ENCODE measurements at regions not wholly inside any gene's neighbourhood (a gene's known extent, or its start where the extent isn't known, plus 50 kb on each side); places are given as distances from the start of the nearest gene placed in this dataset.

GRCh38 chr13:88281841-88282240, 610.7 kb downstream of the SLITRK5 start:
- intact Hi-C loops (cut with micrococcal nuclease), result no loop called here
- peaks cover 0 to 3% of the 10 kb centered on the region in 2 experiments; a peak in 2 of 4 replicates for H3K9me3 ChIP-seq (ENCODE audit: control insufficient read depth in 1 of 2, insufficient read depth in 1 of 2, low read depth in 1 of 2, low read length in 2 of 2)
- H3K4me3 ChIP-seq (replicated peaks in 1 of 2; ENCODE audit: low read depth in 1 of 2, low read length in 2 of 2), result no peak overlapping the region
- no peaks in the 10 kb centered on the region for H3K4me1 ChIP-seq (ENCODE audit: control insufficient read depth in 1 of 2, insufficient read depth in 2 of 2, low read length in 2 of 2)
- H2AFZ ChIP-seq (ENCODE audit: low read depth, low read length, poor library complexity, severe bottlenecking), result no peak overlapping the region
- no peaks in the 10 kb centered on the region for H4K20me1 ChIP-seq (ENCODE audit: insufficient read depth)
- ChIA-PET RAD21 (ENCODE audit: low non-redundant PET in 1 of 2, low total read pairs in 2 of 2, uncharacterized antibody in 2 of 2, unreplicated experiment in 2 of 2) (no interaction called here), POLR2A (no interaction called here), CTCF (no interaction called here)
- no TSS peak for BruUV-seq (replicated peaks)
- H3K27ac ChIP-seq (ENCODE audit: low read depth, low read length), result no peak overlapping the region
- no peaks in the 10 kb centered on the region for H3K36me3 ChIP-seq (ENCODE audit: control insufficient read depth in 1 of 2, insufficient read depth in 2 of 2, low read length in 2 of 2)
- no peak for ATAC-seq
- no peaks in the 10 kb centered on the region for H3K9me2 ChIP-seq (ENCODE audit: insufficient read depth)
- no peaks in the 10 kb centered on the region for H3K79me2 ChIP-seq (ENCODE audit: insufficient read depth, low read length)
- H3K27me3 ChIP-seq (ENCODE audit: insufficient read depth, low read length), result no peaks in the 10 kb centered on the region
- no peak overlapping the region for H3K4me2 ChIP-seq (ENCODE audit: low read length)
- TF ChIP-seq SP1 (IDR thresholded peaks at IDR 0.05; ENCODE audit: low read depth), result no peak
- DNase-seq (ENCODE audit: low read depth, low spot score), result no peak
- no peak overlapping the region for H3K9ac ChIP-seq (ENCODE audit: low read length)

- Histone ChIP-seq H3K27me3 (ENCODE audit: insufficient read depth, low read length) (no peaks in the 10 kb centered on the region), H3K36me3 (ENCODE audit: control insufficient read depth in 1 of 2, insufficient read depth in 2 of 2, low read length in 2 of 2) (no peaks in the 10 kb centered on the region), H3K4me2 (ENCODE audit: low read length) (no peak overlapping the region), H2AFZ (ENCODE audit: low read depth, low read length, poor library complexity, severe bottlenecking) (no peak overlapping the region), H4K20me1 (ENCODE audit: insufficient read depth) (no peaks in the 10 kb centered on the region), H3K4me3 (replicated peaks in 1 of 2; ENCODE audit: low read depth in 1 of 2, low read length in 2 of 2) (no peak overlapping the region), H3K79me2 (ENCODE audit: insufficient read depth, low read length) (no peaks in the 10 kb centered on the region), H3K4me1 (ENCODE audit: control insufficient read depth in 1 of 2, insufficient read depth in 2 of 2, low read length in 2 of 2) (no peaks in the 10 kb centered on the region), H3K9ac (ENCODE audit: low read length) (no peak overlapping the region), H3K27ac (ENCODE audit: low read depth, low read length) (no peak overlapping the region), H3K9me3 (ENCODE audit: control insufficient read depth in 1 of 2, insufficient read depth in 1 of 2, low read depth in 1 of 2, low read length in 2 of 2) (peaks cover 0 to 3% of the 10 kb centered on the region in 2 experiments; a peak in 2 of 4 replicates), H3K9me2 (ENCODE audit: insufficient read depth) (no peaks in the 10 kb centered on the region)
- CTCF ChIA-PET, result no interaction called here
- DNase-seq (ENCODE audit: low read depth, low spot score), result no peak
- intact Hi-C loops (cut with micrococcal nuclease), result no loop called here
- ATAC-seq, result no peak
- no TSS peak for BruUV-seq (replicated peaks)
- POLR2A ChIA-PET, result no interaction called here
- TF ChIP-seq EZH2 (IDR thresholded peaks at IDR 0.05), result no peak
- TF ChIP-seq ZNF274 (IDR thresholded peaks at IDR 0.05; ENCODE audit: low read depth, low read length), result no peak
- TF ChIP-seq ZBTB33 (IDR thresholded peaks at IDR 0.05; ENCODE audit: extremely low read depth, insufficient replicate concordance, low read length), result no peak
- TF ChIP-seq CBX3 (IDR thresholded peaks at IDR 0.05; ENCODE audit: low read depth), result no peak
- TF ChIP-seq SP1 (IDR thresholded peaks at IDR 0.05; ENCODE audit: low read depth), result no peak
- TF ChIP-seq CEBPB (IDR thresholded peaks at IDR 0.05; ENCODE audit: low read depth), result no peak
- TF ChIP-seq ZFX (IDR thresholded peaks at IDR 0.05), result no peak
- TF ChIP-seq SIN3A (IDR thresholded peaks at IDR 0.05; ENCODE audit: low read depth), result no peak
- no peak for TF ChIP-seq ELF1 (IDR thresholded peaks at IDR 0.05; ENCODE audit: borderline replicate concordance, low read depth)
- no peak for TF ChIP-seq MAX (IDR thresholded peaks at IDR 0.05)
- RAD21 ChIA-PET (ENCODE audit: low non-redundant PET in 1 of 2, low total read pairs in 2 of 2, uncharacterized antibody in 2 of 2, unreplicated experiment in 2 of 2), result no interaction called here
Measured at GRCh38 chr13:88285329-88285728, 614.2 kb downstream of the SLITRK5 start.

Data from HCT116 (cell line).